ENCODE measurements at regions not wholly inside any gene's neighbourhood (a gene's known extent, or its start where the extent isn't known, plus 50 kb on each side); places are given as distances from the start of the nearest gene placed in this dataset.
A peak's percentile ranks its signal among the peaks of the same experiment; 100 is the strongest.
"Not testable (repeated sequence)": the region's sequence is repeated elsewhere in the genome, so short reads cannot be mapped to it uniquely, and the experiment has no call there.

DNA sequence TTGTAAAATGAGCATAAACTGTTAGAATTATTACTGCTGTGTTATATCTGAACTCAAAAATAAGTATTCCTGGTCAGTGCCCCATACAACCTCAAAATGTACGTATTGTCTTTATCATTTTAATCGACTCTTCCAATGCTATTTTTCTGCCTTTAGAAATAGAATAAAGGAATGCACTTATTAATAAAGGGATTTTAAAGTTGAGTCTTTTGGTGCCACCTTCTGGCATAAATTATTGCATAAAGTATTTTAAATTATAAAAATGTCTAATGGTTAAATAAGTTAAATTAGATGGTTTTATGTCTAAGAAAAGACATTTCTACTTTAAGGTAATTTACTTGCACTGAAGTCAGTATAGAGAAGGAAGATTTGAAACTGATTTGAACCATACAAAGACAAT lies 424.0 kb upstream of the NDST4 start:
- FAIRE-seq: no peak

GRCh38 chr4:115529126-115529525 lies 415.7 kb upstream of the NDST4 start:
- no peak for FAIRE-seq

DNA sequence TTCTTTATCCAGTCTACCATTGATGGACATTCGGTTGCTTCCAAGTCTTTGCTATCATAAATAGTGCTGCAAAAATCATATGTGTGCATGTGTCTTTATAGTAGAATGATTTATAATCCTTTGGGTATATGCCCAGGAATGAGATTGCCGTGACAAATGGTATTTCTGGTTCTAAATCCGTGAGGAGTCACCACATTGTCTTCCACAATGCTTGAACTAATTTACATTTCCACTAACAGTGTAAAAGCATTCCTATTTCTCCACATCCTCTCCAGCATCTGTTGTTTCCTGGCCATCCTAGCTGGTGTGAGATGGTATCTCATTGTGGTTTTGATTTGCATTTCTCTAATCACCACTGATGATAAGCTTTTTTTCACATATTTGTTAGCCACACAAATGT lies 406.1 kb upstream of the NDST4 start:
- not testable (repeated sequence) for FAIRE-seq

DNA sequence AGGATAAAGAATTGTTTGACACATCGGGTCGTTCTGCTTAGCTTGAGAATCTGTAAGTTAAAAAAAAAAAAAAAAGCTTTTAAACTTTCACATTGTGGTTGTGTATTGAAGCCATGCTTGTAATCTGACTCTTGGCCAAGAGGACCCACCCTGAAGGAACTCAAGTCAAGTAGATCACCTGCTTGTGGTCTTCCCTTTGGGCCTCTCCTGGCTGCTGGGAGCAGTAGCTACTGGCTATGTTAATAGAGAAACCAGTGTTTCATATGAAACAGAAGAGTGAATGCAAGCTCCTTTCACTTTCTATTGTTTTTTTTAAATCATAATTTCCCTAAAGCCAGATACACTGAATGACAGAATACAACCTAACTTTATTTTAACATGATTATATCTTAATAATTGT lies 402.4 kb upstream of the NDST4 start:
- no peak for FAIRE-seq

GRCh38 chr4:115515366-115515765 lies 401.9 kb upstream of the NDST4 start:
- FAIRE-seq: no peak

- FAIRE-seq: no peak
These were observed 401.3 kb upstream of the NDST4 start for GRCh38 chr4:115514675-115515074.

- FAIRE-seq: no peak
These were observed 391.9 kb upstream of the NDST4 start for GRCh38 chr4:115505326-115505725.

DNA sequence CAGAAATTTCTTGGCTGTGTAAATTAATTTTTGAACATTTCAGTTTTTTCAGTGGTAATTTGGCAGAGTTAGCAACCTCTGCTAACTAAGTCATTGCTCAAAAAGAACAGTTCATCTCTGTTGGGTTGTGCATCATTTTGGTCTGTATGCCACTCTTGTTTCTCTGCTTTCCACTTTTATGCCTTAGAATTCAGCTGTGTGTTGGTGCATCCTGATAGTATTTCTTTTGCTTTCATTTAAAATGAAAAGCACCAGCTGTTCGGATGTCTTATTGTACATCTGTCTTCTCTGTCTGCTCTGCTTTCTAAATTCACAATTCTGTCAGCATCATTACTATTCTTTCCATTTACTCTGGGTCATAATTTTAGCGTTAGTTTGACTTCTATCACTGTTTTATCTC lies 388.2 kb upstream of the NDST4 start:
- no peak for FAIRE-seq

GRCh38 chr4:115493770-115494169 lies 380.4 kb upstream of the NDST4 start:
- FAIRE-seq: not testable (repeated sequence)

- no peak for FAIRE-seq
These were observed 378.3 kb upstream of the NDST4 start for GRCh38 chr4:115491686-115492085.

DNA sequence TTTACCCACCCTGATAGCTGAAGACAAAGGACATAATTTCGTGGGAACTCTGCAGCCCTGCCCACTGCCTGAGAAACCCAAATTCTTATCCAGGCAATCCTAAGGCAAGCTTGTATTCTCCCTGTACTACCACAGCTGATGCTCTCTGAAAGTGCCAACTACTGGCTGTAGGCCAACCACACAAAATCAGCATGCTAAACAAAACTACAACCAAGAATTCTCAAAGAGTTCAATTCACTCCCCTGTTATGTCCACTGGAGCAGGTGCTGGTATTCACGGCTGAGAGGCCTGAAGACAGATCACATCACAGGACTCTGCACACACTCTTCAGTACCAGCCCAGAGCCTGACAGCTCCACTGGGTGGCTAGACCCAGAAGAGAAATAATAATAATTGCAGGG lies 375.9 kb upstream of the NDST4 start:
- FAIRE-seq: no peak

DNA sequence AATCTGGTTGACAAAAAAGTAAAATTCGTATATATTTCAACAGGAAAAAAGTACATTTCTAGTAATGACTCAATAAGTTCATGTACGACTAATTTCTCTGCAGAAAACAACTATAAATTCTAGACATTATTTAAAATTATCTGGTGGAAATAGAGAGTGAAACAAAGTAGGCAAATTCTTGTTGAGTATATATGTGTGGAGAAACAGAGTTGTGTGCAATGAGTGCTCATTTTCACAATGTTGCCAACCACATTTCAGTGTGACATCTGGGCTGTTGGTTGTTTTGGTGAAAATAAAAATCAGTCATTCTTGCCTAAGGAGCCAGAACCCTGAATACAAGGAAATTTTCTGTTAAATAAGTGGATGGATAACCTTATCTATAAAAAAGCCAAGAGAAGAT lies 372.0 kb upstream of the NDST4 start:
- FAIRE-seq: no peak

- no peak for FAIRE-seq
These were observed 371.1 kb upstream of the NDST4 start for GRCh38 chr4:115484479-115484878.

DNA sequence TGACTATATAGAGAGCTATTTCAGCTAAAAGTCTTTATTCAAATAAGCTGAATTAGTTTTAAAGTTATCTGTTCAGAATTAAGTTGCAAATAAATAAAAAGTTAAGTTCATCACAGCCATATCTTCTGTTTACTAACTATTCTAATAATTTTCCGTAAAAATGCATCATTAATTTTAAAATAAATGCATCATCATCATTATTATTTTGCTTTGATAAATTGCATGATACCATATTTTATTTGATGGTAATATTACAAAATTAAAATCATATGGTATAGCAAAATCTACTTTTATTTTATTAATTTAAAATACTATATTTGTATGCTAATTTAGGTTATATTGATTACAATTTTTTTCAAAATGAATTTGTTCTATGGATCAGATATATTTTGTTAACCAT lies 357.3 kb upstream of the NDST4 start:
- peak; percentile 74 for FAIRE-seq

- not testable (repeated sequence) for FAIRE-seq
These were observed 345.9 kb upstream of the NDST4 start for GRCh38 chr4:115459301-115459700.

DNA sequence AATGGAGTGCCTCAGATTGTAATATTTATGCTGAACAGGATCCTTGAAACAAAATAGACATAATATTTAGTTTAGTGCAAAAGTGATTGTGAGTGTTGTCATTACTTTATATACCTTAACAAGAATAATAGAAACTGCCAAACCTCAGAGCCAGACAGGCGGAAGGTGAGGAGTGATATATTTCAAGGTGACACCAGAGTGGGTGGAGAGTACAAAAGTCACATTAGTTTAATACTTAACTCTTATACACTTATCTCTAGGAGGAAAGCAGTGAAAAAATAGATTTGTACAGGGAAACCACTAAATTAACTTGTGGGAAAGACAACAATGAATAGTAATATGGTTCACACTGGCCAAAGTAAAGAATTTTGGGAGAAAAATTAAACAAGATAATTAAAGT lies 342.8 kb upstream of the NDST4 start:
- no peak for FAIRE-seq

- FAIRE-seq: no peak
These were observed 340.8 kb upstream of the NDST4 start for GRCh38 chr4:115454228-115454627.

- FAIRE-seq: no peak
These were observed 340.0 kb upstream of the NDST4 start for GRCh38 chr4:115453416-115453815.

DNA sequence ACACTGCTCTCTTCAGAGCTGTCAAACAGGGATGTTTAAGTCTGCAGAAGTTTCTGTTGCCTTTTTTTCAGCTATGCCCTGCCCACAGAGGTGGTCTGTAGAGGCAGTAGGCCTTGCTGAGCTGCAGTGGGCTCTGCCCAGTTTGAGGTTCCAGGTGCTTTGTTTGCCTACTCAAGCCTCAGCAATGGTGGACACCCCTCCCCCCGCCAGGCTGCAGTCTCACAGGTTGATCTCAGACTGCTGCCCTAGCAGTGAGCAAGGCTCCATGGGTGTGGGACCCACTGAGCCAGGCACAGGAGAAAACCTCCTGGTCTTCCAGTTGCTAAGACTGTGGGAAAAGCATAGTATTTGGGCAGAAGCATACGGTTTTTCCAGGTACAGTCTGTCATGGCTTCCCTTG lies 338.8 kb upstream of the NDST4 start:
- FAIRE-seq: not testable (repeated sequence)

DNA sequence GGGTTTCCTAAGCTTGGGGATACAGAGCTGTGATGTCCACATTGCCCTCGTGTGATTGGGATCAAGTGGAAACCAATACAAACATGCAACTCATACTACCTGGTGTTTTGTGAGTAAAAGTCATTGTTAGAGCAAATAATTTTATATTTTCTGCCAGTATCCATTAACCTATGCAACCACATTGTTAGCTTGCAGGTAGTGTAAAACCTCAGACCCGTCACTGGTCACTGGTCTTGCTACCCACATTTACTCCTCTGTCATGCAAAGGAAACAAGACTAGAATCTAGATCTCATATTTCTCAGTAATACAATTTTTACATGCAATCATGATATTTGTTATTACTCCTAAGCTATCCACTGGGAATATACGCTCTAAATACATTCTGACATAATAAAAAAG lies 324.3 kb upstream of the NDST4 start:
- no peak for FAIRE-seq

GRCh38 chr4:115433491-115433890 lies 320.1 kb upstream of the NDST4 start:
- no peak for FAIRE-seq

- no peak for FAIRE-seq
These were observed 316.6 kb upstream of the NDST4 start for GRCh38 chr4:115430024-115430423.

- FAIRE-seq: no peak
These were observed 315.0 kb upstream of the NDST4 start for GRCh38 chr4:115428455-115428854.

DNA sequence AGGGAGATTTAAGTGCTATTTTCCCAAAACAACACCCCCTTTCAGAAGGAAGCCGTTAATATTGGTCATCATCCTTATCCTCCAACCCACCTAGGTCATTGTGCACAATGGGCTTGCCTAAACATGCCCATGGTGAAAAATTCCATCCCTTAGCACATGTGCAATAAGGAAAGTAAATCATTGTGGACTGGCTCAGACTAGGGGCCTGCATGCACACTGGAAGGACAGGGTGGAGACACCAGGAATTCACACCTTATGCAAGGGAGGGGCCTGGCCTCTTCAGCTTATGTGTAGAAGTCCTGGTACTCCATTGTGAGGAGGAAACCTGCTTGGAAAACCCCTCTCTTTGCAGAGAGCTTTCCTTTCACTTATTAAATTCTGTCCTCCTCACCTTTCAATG lies 311.4 kb upstream of the NDST4 start:
- FAIRE-seq: no peak

DNA sequence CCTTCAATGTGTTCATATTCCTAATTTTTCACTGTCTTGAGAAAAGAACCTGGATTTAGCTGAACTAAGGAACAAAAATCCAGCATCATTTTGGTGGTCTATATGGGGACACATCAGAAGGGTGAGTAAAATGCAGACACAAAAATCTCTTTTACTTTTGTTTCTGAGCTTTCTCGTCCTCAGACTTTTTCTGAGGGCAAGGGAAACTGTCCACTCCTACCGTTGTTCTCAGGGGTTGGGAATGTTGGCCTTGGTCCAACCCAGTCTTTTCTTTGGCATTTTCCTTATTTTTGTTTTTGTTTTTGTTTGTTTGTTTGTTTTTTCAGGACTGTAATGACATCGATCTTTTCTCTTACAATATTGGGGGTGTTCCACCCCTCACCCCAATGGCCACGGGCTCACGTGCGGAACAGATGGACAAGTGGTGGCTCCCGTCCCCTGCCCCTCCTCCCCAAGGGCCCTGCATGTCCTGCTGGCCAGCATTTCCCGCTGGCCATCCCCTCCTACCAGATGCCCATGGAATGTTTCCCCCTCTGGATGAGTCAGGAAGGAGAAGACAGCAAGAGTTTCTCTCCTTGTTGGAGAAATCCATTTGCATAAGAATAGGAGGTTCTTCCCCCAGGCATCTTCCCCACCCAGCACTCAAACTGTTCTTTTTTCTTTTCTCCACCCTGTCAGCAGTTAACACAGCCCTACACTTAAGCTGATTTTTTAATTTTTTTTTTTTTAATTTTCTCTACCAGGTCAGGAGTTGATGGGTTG lies 305.4 kb upstream of the NDST4 start:
- FAIRE-seq: no peak

Measured in G401.6 (cell line).